ENCODE measurements at regions not wholly inside any gene's neighbourhood (a gene's known extent, or its start where the extent isn't known, plus 50 kb on each side); places are given as distances from the start of the nearest gene placed in this dataset.

DNA sequence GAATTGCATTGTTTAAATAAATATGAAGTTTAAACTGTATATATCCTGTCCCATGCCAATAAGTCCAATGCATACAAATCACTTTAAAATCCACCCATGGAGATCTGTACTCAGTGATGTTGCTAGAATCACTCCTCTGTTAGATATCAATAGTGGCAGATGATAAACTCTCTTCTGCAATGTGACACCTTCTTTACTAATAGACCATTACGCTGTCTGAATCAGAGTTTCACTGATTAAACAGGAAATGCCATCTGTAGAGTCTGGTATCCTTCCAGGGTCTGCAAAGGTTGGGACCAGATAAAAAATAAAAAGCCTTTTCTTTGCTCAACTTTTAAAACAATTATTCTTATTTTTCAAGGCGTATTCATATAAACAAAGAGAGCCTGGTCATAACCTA, 134.5 kb downstream of the EDN3 start:
- no peak for DNase-seq (ENCODE audit: low spot score)

DNA sequence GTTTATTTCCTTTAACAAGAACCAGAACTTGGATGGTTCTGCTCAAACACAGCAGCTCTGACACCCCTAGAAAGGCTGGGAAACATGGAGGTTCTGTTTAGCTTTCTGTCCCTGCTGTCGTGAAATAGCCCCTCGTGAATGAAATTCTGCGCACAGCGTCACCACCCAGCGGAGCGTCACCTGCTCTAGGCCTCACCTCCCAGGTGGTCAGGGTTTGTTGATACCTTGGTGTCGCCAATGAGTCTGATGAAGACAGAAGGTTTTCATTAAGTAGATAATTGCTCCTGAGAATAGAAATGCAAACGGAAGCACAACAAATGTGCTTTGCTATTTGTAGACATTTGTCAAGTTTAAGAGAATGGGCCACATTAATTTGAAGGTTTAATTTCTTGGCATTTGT, 135.1 kb downstream of the EDN3 start:
- no peak for DNase-seq (ENCODE audit: low spot score)

DNA sequence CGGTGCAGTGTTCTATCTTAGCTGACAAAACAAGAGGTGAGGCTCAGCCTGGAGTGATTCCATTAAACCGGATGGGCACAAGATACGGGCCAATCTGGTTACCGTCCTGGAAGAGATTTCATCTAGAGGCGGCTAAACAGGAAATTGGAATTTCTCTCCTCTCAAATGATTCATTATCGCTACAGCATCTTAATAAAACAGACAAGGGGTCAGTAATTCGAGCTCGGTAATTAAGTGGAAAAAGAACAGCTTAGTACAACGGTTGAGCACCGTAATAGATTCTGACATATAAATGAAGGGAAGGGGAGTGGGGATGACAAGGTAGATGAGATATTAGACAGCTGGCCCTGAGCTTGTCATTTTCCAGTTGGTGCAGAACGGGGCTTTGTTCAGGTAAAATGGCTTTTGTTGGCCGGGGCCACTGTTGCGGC, 137.2 kb downstream of the EDN3 start:
- no peak for DNase-seq (ENCODE audit: low spot score)

DNA sequence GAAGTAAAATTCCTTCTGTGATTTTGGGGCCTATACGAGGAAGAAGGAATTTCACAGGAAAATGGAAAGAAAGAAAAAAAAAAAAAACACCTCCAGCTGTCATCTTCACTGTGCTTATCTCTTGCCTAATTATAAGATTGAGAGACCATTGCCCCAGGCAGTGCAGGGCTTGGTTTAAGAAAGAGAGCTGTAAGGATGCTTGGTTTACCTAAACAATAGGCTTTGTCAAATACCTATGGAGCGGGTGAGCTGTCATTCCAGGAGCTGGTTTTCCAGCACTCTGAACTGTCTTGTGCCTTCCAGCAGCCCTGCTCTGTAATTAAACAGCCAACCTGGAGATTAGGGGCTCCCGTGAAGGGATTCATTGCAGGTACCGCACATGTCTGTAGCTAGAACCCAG, 137.8 kb downstream of the EDN3 start:
- no peak for DNase-seq (ENCODE audit: low spot score)

DNA sequence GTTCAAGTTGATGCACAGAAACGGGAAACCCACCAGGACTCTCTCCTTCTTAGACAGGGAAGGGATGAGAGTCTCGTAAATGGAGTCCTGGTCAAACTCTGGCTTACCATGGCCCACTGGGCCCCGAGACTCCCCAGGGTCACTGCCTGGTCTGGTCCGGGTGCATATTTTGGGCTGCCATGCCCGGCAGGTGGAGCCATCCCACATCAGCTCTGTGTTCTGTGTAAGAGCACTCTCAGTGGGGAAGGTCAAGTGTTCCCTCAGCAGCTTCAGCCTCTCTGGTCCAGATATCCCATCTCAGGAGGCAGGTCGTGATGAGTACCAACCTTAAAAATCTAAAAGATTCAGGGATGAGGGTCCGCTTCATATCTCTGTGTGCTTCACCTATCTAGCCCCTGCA, 138.8 kb downstream of the EDN3 start:
- DNase-seq (ENCODE audit: low spot score) = no peak

DNA sequence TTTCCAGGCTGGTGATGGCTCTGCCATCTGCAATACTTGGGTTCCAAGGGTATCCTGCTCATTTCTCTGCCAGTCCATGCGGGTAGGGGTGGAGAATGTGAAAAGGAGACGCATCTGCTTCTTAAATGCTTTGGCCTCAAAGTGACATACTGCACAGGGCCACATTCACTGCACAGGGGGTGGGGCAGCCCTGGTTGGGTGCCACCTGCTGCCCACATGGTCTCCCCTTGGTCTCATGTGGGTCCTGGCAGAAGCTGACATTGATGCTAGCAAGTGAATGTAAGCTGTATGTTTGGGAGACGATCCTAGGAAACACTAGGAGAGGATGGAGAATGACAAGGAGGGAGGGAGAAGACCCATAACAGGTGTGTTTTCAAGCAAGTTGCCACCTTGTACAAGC, 140.9 kb downstream of the EDN3 start:
- DNase-seq (ENCODE audit: low spot score) = no peak

DNA sequence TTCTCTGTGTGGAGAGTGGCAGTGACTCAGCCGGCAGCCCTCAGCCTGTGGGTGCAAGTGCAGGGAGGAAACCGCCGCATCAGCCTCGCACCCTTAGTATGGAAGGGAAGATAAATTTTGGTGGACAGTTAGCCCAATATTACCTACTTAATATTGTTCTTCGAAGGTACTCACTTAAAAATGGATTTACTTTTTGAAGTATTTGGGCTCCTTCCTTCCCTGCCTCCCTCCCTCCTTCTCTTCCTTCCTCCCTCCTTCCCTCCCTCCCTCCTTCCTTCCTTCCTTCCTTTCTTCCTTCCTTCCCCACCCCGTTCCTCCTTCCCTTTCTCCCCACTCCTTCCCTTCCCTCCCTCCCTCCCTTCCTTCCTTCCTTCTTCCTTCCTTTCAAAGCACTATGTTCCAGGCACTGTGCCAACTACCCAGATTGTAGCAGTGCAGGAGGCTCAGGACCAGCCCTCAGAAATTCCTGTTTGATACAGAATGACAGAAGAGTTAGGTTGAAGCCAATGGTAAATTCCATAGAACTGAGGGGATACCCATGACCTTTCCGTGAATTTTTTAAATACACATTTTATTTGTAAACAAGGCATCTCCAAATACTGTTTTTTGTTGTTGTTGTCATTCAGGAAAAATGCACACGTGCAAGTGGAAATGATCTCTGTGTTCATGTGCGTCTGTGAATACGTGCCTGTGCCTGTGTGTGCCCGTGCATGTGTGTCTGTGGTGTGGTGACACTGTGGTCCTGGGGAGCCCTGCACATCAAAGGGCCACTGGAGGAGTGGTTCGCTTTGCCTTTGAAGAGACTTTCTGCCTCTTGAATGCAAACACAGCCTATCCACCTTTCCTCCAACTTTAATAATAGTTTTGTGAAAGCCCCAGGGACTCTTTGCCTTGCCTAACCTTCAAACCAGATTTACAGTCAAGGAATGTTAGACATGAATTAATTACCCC, 141.7 kb downstream of the EDN3 start:
- no peak for DNase-seq (ENCODE audit: low spot score)

DNA sequence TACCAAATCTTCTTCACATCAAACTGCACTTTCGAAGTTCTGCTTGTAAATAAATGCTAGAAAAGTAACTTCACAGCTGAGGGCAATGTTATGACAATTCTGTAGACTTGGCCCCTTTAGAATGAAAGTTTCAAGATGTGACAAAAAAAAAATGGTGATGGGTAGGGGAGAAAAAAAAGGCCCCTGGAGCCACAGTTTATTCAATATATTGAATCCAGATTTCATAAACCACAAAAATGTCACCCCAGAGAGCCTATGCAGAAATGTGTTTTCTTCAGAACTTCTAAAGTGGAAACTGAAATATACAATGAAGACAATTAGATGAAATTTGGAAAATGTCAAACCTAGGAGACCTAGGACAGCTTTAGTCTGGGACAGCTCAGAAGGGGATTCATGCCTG, 143.1 kb downstream of the EDN3 start:
- no peak for DNase-seq (ENCODE audit: low spot score)

DNA sequence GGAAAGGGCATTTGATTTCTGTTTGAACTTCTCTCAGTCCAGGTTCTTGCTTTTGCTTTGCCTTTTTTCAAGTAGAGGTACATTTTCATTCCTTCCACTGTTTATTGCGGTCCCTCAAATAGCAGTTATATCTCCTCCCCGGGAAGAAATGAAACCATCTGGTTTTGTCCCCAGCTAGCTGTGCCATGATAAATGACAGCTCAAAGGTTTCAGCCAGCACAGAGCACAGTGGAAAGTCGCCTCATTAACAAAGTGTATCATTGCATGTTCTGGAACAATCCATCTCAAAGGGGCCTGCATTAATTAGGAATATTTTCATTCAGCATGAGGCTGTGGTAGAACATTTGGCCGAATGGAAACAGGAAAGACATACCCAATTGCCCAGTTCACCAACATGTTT, 146.0 kb downstream of the EDN3 start:
- no peak for DNase-seq (ENCODE audit: low spot score)

DNA sequence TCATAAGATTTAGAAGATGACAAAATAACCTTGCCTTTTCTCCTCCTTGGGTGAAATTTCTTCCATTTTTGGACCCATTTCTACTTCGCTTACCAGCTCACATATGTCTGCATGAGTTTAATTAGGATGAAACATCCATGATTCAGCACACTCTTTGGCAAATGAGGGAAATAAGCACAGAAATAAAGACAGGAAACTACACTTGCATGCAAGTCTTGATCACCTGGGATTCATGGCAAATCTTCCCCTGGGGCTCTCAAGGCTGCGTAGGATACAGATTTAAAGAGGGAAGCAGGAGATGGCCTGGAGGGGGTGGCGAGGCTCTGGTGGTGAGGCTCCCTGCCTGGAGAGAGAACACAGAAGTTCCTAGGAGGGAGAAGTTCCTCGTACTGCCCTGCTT, 147.8 kb downstream of the EDN3 start:
- DNase-seq (ENCODE audit: low spot score) = no peak

DNA sequence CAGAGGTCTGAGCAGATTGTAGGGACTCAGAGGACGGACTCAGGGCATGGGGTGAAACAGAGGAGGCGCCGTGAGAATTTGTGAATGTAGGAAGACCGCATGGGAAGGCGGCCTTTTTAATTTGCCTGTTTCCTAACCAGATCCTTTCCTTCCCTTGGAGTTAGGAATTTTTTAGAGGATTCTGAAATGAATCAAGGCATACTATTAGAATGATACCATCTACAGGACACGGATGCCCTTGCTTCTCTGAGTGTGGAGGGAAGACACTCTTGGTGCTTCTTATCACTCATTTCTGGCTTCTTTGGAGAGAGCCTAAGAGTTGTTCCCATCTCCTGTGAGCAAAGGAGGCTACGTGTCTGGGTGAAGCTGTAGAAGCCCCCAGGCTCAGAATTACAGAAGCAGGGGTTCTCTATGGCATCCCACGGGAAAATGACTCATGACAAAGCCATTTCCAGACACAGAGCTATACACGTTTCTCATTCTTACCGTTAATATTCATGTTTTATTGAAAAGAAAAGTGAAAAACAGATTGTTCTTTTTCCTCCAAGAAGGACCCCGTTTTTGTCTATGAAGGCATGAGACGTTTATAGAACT, 148.5 kb downstream of the EDN3 start:
- DNase-seq (ENCODE audit: low spot score) = no peak

DNA sequence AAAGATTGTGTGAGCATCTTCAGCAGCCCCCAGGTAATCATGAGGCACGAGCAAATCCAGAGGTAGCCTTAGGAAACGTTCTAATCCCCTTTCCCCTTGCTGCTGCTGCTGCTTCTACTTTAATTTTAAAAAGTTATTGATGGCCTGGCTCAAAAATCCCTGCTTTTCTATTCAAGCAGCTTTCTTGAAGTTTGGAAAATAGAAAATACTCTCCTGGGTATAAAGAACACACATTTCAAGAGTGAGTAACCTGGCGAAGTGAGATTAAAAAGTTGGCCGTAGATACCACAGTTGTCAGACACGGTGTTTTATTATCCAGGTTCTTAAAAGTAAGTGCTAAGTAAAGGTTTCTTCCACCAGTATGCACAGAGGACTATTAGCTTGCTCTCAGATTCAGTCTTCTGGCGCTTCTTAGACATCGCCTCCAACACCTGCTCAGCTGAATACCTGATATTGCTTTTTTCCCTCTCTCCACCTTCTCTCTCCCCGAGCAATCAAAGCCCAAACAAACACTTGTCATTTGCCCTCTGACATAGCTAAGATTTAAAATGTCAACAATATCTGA, 150.7 kb downstream of the EDN3 start:
- DNase-seq (ENCODE audit: low spot score) = no peak

DNA sequence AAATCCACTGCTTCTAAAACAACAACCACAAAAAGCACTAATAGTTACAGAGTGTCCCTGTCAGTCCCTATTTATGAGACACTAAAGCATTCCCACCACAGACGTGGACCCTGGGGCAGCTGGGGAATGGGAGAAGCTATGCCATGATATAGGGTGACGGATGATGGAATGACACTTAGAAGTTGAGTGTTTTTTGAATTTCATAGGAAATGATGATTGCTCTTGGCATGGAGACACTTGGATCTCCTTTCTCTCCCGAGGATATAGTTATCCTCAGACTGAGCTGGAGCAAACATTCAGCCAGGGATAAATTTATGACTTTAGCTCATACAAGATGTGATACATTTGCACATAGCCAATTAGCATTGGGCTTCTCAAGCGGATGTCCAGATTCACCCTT, 151.2 kb downstream of the EDN3 start:
- no peak for DNase-seq (ENCODE audit: low spot score)

DNA sequence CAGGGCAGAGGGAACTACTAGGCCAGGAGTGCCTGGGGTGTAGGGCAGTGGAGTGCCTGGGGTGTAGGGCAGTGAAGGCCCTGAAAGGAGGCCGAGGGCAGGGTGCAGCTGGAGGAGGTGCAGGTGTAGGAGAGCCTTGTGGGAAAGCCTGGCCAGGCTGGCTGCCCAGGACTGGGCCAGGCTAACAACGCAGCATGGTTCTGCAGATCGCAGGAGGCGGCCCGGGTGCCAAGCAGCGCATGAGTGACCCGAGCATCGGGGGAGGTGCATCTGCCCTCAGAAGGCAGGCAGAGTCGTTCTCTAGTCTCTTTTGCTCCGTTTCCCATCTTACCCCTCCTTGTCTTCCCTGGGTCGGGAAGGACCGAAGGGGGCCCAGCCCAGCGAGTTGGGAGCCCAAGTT, 151.5 kb upstream of the PHACTR3 start:
- no peak for DNase-seq (ENCODE audit: low spot score)

DNA sequence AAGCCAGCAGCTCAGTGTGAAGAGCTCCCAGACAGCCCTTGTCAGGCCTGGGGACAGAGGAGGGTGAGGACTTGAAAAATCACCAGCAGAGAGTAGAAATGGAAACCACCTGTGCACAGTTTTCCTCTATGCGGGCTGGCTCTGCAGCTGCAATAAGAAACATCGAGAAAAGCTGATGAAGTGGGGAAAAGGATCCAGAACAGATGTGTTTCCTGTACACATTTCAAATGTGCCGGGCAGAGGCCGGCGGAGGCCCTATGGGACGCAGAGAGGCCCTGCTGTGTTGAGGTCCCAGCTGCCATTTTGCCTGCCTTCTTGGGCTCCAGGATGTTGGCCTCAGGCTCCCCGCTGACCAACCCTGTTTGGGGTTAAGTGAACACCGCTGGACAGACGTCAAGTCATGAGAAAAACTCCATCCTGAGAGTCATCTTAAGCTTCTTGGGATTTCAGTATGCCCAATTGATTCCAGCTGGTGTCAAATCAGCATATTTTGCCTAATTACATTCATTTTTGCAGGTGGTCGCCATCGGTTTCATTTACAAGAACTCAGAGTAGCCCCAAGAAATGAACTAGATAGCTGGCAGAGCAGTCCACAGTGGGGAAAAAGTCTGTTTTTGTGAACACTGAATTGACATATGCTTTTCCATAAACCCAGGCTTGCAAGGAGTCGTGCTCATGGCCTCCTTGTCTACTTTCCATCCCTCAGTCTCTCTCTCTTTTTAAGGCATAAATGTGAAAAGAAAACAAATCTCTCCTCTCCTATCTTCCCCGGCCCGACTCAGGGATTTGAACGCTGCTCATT, 150.4 kb upstream of the PHACTR3 start:
- no peak for DNase-seq (ENCODE audit: low spot score)

DNA sequence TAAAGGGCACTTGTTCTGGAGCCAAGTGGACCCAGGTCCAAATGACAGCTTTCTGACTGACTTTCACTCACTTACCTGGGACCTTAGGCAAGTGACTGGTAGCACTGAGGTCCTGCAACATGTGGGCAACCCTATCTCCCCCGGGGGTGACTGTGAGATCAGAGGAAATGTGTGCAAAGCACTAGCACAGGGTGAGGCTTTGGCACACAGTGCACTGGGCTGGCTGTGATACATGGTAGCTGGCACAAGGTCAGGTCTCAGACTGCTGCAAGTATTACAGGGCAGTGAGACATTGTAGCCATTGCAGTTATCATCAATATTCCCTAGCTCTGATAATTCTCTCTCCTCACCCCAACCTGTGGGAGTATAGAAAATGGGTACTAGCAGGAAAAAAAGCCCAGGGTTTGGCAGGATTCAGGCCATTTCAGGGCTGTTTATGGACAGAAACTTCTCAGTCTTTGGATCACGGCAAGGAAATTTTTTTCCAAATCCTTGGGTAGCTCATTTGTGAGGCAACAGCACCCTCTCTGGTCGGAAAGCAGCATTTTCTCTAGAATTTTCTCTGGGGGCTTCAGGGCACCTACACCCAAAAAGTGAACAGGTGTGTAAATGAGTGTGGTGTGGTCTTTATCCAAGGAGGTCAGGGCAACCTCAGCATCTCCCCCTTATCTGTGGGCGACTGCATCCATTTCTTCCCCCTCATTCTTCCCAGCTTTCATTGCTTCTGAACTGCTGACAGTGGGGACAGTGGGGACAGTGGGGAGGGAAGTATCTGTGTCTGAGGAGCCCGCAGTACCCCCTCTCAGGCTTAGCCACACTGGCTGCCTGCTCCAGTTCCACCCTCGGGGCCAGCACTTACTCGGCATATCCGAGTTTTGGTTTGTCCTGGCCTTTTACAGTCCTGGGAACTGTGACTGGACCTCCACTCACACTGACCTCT, 148.7 kb upstream of the PHACTR3 start:
- no peak for DNase-seq (ENCODE audit: low spot score)

DNA sequence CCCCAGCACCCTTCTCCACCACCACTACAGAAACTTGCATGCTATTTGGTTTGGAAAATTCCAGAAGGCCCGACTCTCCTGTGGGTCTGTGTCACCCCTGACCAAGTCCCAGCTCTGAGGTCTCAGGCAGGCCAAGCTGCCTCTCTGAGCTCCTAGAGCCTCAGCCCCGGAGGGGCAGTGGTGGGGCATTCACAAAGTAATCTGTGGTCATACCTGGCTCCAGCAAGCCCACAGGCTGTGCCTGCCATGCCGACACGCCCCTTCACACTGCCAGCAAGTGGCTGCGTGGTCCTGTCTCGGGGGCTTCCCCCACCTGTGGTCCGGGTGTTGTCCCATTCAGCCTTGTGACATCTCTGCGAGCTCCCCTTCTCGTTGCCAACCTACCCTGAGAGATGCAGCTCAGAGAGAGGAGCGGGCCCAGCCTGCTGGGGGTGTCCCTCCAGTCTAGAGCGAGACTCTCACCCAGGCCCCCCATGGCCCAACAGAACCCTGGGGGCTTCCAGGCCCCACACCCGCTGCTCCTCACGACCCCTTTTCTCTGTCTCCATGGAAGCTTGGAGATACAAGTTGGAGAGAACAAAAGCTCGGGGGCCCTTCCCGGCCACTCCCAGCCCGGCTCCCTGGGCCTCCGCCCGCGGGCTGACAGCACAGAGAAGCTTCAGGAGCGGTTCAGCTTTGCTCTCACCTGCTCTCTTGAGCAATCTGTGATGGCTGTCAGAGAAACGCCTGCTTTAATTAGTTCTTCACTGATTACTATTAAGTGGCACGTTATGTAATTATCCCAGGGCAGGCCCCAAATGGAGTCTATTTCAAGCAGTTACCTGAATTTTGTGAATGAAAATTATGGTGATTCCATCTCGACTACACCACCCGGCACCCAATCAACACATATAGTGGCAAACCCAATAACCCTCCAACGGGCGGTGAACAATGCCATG, 147.7 kb upstream of the PHACTR3 start:
- no peak for DNase-seq (ENCODE audit: low spot score)

DNA sequence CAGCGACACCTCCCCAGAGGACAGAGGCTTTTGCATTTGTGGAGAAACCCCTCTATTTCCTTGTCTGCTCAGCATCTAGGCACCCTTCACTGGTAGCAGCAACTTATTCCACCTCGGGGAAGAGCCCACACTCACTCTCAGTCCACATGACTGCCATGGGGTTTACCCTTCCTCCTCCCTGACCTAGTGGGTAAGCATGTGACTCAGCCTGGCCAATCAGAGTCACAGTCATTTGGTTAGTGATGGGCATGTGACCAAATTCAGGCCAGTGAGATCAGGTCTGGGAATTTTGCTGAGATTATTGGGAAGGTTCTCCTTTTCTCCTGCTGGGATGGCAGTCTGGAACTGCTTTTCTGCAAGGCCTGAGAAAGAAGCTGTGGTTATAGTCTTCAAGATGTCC, 145.7 kb upstream of the PHACTR3 start:
- no peak for DNase-seq (ENCODE audit: low spot score)

DNA sequence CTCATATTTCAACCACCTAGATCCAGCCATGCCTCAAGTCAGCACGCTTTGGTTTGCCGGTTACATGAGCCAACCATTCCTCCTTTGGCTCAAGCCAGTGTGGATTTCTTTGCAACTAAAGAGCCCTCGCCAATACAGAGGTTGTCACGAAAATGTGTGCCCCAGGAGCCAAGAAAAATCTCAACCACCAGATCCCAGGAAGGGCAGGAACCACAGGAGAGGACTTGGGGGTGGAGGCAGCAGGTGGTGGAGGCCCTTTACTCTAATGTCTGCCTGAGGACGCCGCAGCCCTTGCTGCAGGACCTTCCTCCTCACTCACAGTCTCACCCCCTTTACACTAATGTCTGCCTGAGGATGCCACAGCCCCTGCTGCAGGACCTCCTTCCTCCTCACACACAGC, 144.8 kb upstream of the PHACTR3 start:
- no peak for DNase-seq (ENCODE audit: low spot score)

DNA sequence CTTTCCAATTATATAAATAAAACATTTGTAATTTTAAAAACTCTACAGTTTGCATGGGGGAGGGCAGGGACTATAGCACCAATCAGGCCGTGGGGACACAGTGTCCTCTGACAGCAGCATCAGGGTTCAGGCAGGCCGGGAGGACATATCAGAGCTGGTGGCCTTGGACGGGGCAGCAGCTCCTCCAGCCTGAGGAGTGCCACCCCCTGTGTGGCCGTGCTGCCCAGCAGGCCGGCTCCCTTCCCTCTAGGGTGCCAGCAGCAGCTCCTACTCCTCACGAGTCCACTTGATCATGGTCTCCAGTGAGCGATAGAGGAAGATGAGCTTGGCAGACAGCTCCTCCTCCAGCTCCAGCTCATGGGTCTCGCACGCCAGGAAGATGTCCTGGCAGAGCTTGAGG, 144.0 kb upstream of the PHACTR3 start:
- no peak for DNase-seq (ENCODE audit: low spot score)
